WTC11 (cell line): ENCODE measurements at regions not wholly inside any gene's neighbourhood (a gene's known extent, or its start where the extent isn't known, plus 50 kb on each side); places are given as distances from the start of the nearest gene placed in this dataset.

Experiments
- ATAC-seq: fragments of 200-7000 bp; cut with Tn5 transposase; 2 replicates; pipeline ENCODE4 v1.10.0; 2021; ENCODE audit warnings: mild to moderate bottlenecking, moderate library complexity
- CTCF ChIA-PET: fragments of 300-600 bp; sonication (Branson Sonifier 250); formaldehyde crosslinking; loops from one replicate; lab custom pipeline; 2021; ENCODE audit warnings: antibody characterized with exemption; lab: Charles Lee
- POLR2A ChIA-PET: fragments of 350-600 bp; sonication (Branson Sonifier 250); formaldehyde crosslinking; loops from one replicate; lab custom pipeline; 2021; ENCODE audit warnings: antibody characterized with exemption; lab: Charles Lee
- DNase-seq: peaks from one replicate; pipeline ENCODE4 v3.0.0; 2021; ENCODE audit warnings: low spot score
- H3K27ac Mint-ChIP-seq: 2 replicates; pipeline ENCODE4 v1.8.0; 2021; ENCODE audit warnings: mixed read lengths
- H3K27me3 Mint-ChIP-seq: 2 replicates; pipeline ENCODE4 v1.8.0; 2021; ENCODE audit warnings: low read depth, mild to moderate bottlenecking, moderate library complexity, mixed read lengths
- H3K36me3 Mint-ChIP-seq: 2 replicates; pipeline ENCODE4 v1.8.0; 2021; ENCODE audit warnings: mixed read lengths
- H3K4me1 Mint-ChIP-seq: 2 replicates; pipeline ENCODE4 v1.8.0; 2022; ENCODE audit warnings: mixed read lengths
- H3K4me3 Mint-ChIP-seq: 2 replicates; pipeline ENCODE4 v1.8.0; 2021; ENCODE audit warnings: mild to moderate bottlenecking, moderate library complexity, mixed read lengths
- H3K9me3 Mint-ChIP-seq: 2 replicates; pipeline ENCODE4 v1.8.0; 2021; ENCODE audit warnings: mixed read lengths
- AR ChIP-seq: fragments of 250-450 bp; sonication (Bioruptor Pico); IDR thresholded peaks from 2 replicates; pipeline ENCODE4 v1.9.0; 2021; ENCODE audit warnings: mild to moderate bottlenecking
- ATF1 ChIP-seq: sonication (generic); formaldehyde crosslinking; IDR thresholded peaks from 2 replicates; pipeline ENCODE4 v1.8.1; 2023; ENCODE audit warnings: mild to moderate bottlenecking, moderate library complexity, missing genetic modification reagents
- ATF2 ChIP-seq: sonication (generic); formaldehyde crosslinking; IDR thresholded peaks from 2 replicates; pipeline ENCODE4 v1.8.1; 2022; ENCODE audit warnings: low read depth, missing genetic modification reagents, borderline replicate concordance
- CTCF ChIP-seq: fragments of 200-600 bp; IDR thresholded peaks from 2 replicates; pipeline ENCODE4 v1.8.0; 2022; ENCODE audit warnings: antibody characterized with exemption
- E2F1 ChIP-seq: sonication (generic); formaldehyde crosslinking; IDR thresholded peaks from 2 replicates; pipeline ENCODE4 v1.8.0; 2022; ENCODE audit warnings: mild to moderate bottlenecking, missing genetic modification reagents
- ELF4 ChIP-seq: sonication (generic); formaldehyde crosslinking; IDR thresholded peaks from 2 replicates; pipeline ENCODE4 v1.8.1; 2022; ENCODE audit warnings: low read depth, mild to moderate bottlenecking, moderate library complexity, missing genetic modification reagents
- EMX1 ChIP-seq: fragments of 250-450 bp; sonication (Bioruptor Pico); IDR thresholded peaks from 2 replicates; pipeline ENCODE4 v1.8.0; 2021; ENCODE audit warnings: mild to moderate bottlenecking
- ETV6 ChIP-seq: sonication (generic); formaldehyde crosslinking; IDR thresholded peaks from 2 replicates; pipeline ENCODE4 v1.8.1; 2022; ENCODE audit warnings: mild to moderate bottlenecking, missing genetic modification reagents
- FOXP4 ChIP-seq: sonication (generic); formaldehyde crosslinking; IDR thresholded peaks from 2 replicates; pipeline ENCODE4 v1.8.0; 2022; ENCODE audit warnings: mild to moderate bottlenecking, missing genetic modification reagents
- MLX ChIP-seq: sonication (generic); formaldehyde crosslinking; IDR thresholded peaks from 2 replicates; pipeline ENCODE4 v1.8.1; 2023; ENCODE audit warnings: mild to moderate bottlenecking, missing genetic modification reagents, moderate library complexity
- NR1H2 ChIP-seq: sonication (generic); formaldehyde crosslinking; IDR thresholded peaks from 2 replicates; pipeline ENCODE4 v1.9.0; 2021; ENCODE audit warnings: mild to moderate bottlenecking, moderate library complexity, missing genetic modification reagents
- OVOL2 ChIP-seq: fragments of 250-450 bp; sonication (Bioruptor Pico); IDR thresholded peaks from 2 replicates; pipeline ENCODE4 v1.9.0; 2021; ENCODE audit warnings: mild to moderate bottlenecking, borderline replicate concordance
- RORB ChIP-seq: fragments of 250-450 bp; sonication (Bioruptor Pico); IDR thresholded peaks from 2 replicates; pipeline ENCODE4 v1.9.0; 2021; ENCODE audit warnings: mild to moderate bottlenecking
- SMAD4 ChIP-seq: sonication (generic); formaldehyde crosslinking; IDR thresholded peaks from 2 replicates; pipeline ENCODE4 v1.8.0; 2022; ENCODE audit warnings: mild to moderate bottlenecking, missing genetic modification reagents
- SOX15 ChIP-seq: fragments of 250-450 bp; sonication (Bioruptor Pico); IDR thresholded peaks from 2 replicates; pipeline ENCODE4 v1.9.0; 2021; ENCODE audit warnings: mild to moderate bottlenecking
- TCF7 ChIP-seq: sonication (generic); formaldehyde crosslinking; IDR thresholded peaks from 2 replicates; pipeline ENCODE4 v1.8.0; 2022; ENCODE audit warnings: mild to moderate bottlenecking, low read depth, missing genetic modification reagents, moderate library complexity
- TEAD1 ChIP-seq: sonication (generic); formaldehyde crosslinking; IDR thresholded peaks from 2 replicates; pipeline ENCODE4 v1.8.0; 2022; ENCODE audit warnings: mild to moderate bottlenecking, missing genetic modification reagents
- TEAD4 ChIP-seq: sonication (generic); formaldehyde crosslinking; IDR thresholded peaks from 2 replicates; pipeline ENCODE4 v1.8.0; 2022; ENCODE audit warnings: mild to moderate bottlenecking, missing genetic modification reagents
- ZNF121 ChIP-seq: sonication (generic); formaldehyde crosslinking; IDR thresholded peaks from 2 replicates; pipeline ENCODE4 v1.8.0; 2023; ENCODE audit warnings: missing genetic modification reagents
- ZNF281 ChIP-seq: sonication (generic); formaldehyde crosslinking; IDR thresholded peaks from 2 replicates; pipeline ENCODE4 v1.8.0; 2023; ENCODE audit warnings: mild to moderate bottlenecking, missing genetic modification reagents
- ZNF317 ChIP-seq: sonication (generic); formaldehyde crosslinking; IDR thresholded peaks from 2 replicates; pipeline ENCODE4 v1.8.1; 2023; ENCODE audit warnings: low read depth, mild to moderate bottlenecking, moderate library complexity, missing genetic modification reagents, borderline replicate concordance

- no peak for TF ChIP-seq ZNF281 (CRISPR knock-in tag)
- TF ChIP-seq MLX (CRISPR knock-in tag) = no peak
Measured at GRCh38 chr3:194792368-194792767, 106.7 kb downstream of the FAM43A start (continued).

- POLR2A ChIA-PET = no interaction called here
- no peak for ATAC-seq
Measured at GRCh38 chr3:194797555-194798250, 112.0 kb downstream of the FAM43A start.

More at GRCh38 chr3:194797555-194798250, 112.0 kb downstream of the FAM43A start:
- Mint-ChIP-seq H3K36me3 (peaks cover 7% of the 10 kb centered on the region), H3K4me3 (no peak overlapping the region)
- DNase-seq = no peak
- CTCF ChIA-PET = no interaction called here
- TF ChIP-seq ETV6 (CRISPR knock-in tag) = no peak
- TF ChIP-seq TEAD4 (CRISPR knock-in tag) = no peak
- no peak for TF ChIP-seq AR (CRISPR knock-in tag)
- no peak for TF ChIP-seq CTCF
- no peak for TF ChIP-seq EMX1 (CRISPR knock-in tag)
- TF ChIP-seq FOXP4 = no peak
- no peak for TF ChIP-seq TEAD1
- TF ChIP-seq OVOL2 = no peak
- no peak for TF ChIP-seq ZNF317
- no peak for TF ChIP-seq NR1H2 (CRISPR knock-in tag)
- TF ChIP-seq TCF7 (CRISPR knock-in tag) = no peak
- no peak for TF ChIP-seq RORB (CRISPR knock-in tag)
- TF ChIP-seq SMAD4 (CRISPR knock-in tag) = no peak
- no peak for TF ChIP-seq ATF2 (CRISPR knock-in tag)
- no peak for TF ChIP-seq SOX15 (CRISPR knock-in tag)
- TF ChIP-seq ZNF121 = no peak
- no peak for TF ChIP-seq ELF4 (CRISPR knock-in tag)
- TF ChIP-seq E2F1 (CRISPR knock-in tag) = no peak
- no peak for TF ChIP-seq ATF1 (CRISPR knock-in tag)
- TF ChIP-seq MLX (CRISPR knock-in tag) = no peak
- TF ChIP-seq, all 79 proteins: peak for 0
- peaks cover 15% of the 10 kb centered on the region for H3K9me3 Mint-ChIP-seq
- peaks cover 2% of the 10 kb centered on the region; the same call in 1 of the 2 replicates for H3K27me3 Mint-ChIP-seq
- H3K4me1 Mint-ChIP-seq = peaks cover 7% of the 10 kb centered on the region; the same call in 1 of the 2 replicates
- no peak overlapping the region for H3K27ac Mint-ChIP-seq
